ENCODE measurements at regions not wholly inside any gene's neighbourhood (a gene's known extent, or its start where the extent isn't known, plus 50 kb on each side); places are given as distances from the start of the nearest gene placed in this dataset.

DNA sequence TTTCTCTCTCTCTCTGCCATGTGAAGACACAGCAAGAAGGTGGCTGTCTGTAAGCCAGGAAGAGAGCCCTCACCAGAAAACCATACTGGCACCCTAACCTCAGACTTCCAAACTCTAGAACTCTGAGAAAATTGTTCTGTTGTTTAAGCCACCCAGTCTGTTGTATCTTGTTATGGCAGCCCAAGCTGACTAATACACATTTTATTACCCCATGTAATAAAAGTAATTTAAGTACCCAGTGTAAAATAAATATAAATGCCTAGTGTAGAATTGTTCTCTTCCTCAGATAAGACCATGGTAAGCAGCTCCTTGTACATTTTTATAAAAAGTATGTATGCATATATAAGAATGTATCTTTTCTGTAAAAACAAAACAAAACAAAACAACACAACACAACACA, 119.7 kb downstream of the DTL start:
- Histone ChIP-seq H3K9me3 (no peaks in the 10 kb centered on the region), H3K4me3 (ENCODE audit: low read depth in 1 of 2, low read length in 1 of 2) (no peak overlapping the region), H3K4me1 (ENCODE audit: control insufficient read depth in 1 of 2, insufficient read depth in 1 of 2, low read depth in 1 of 2, low read length in 1 of 2) (peaks cover 2 to 11% of the 10 kb centered on the region in 2 experiments), H3K36me3 (no peaks in the 10 kb centered on the region), H3K27me3 (no peaks in the 10 kb centered on the region), H3K27ac (no peak overlapping the region)
- TF ChIP-seq, protein P1, sequence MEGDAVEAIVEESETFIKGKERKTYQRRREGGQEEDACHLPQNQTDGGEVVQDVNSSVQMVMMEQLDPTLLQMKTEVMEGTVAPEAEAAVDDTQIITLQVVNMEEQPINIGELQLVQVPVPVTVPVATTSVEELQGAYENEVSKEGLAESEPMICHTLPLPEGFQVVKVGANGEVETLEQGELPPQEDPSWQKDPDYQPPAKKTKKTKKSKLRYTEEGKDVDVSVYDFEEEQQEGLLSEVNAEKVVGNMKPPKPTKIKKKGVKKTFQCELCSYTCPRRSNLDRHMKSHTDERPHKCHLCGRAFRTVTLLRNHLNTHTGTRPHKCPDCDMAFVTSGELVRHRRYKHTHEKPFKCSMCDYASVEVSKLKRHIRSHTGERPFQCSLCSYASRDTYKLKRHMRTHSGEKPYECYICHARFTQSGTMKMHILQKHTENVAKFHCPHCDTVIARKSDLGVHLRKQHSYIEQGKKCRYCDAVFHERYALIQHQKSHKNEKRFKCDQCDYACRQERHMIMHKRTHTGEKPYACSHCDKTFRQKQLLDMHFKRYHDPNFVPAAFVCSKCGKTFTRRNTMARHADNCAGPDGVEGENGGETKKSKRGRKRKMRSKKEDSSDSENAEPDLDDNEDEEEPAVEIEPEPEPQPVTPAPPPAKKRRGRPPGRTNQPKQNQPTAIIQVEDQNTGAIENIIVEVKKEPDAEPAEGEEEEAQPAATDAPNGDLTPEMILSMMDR (IDR thresholded peaks at IDR 0.05): no peak

DNA sequence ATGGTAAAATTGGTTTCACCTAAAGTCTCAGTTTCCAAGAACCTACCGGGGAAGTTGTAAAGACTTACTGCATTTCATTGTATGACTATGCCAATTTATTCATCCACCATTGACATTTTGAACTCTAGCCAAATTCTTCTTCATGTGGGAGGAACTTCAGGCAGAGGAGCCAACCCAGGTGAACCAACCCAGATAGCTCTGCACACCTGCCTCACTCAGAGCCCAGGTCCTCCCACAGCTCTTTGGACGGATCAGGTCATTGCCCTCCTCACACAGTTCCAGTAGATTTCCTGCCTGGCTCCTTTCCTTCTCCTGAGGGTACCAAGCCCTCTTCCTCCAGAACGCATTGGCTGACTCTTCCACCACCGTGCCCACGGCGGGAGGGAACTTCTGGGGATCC, 121.7 kb downstream of the DTL start:
- Histone ChIP-seq H3K9me3 (no peaks in the 10 kb centered on the region), H3K36me3 (no peaks in the 10 kb centered on the region), H3K4me3 (ENCODE audit: low read depth in 1 of 2, low read length in 1 of 2) (no peak overlapping the region), H3K4me1 (ENCODE audit: control insufficient read depth in 1 of 2, insufficient read depth in 1 of 2, low read depth in 1 of 2, low read length in 1 of 2) (peaks cover 2 to 9% of the 10 kb centered on the region in 2 experiments), H3K27me3 (no peaks in the 10 kb centered on the region), H3K27ac (no peak overlapping the region)
- TF ChIP-seq, protein P1 (IDR thresholded peaks at IDR 0.05): no peak

DNA sequence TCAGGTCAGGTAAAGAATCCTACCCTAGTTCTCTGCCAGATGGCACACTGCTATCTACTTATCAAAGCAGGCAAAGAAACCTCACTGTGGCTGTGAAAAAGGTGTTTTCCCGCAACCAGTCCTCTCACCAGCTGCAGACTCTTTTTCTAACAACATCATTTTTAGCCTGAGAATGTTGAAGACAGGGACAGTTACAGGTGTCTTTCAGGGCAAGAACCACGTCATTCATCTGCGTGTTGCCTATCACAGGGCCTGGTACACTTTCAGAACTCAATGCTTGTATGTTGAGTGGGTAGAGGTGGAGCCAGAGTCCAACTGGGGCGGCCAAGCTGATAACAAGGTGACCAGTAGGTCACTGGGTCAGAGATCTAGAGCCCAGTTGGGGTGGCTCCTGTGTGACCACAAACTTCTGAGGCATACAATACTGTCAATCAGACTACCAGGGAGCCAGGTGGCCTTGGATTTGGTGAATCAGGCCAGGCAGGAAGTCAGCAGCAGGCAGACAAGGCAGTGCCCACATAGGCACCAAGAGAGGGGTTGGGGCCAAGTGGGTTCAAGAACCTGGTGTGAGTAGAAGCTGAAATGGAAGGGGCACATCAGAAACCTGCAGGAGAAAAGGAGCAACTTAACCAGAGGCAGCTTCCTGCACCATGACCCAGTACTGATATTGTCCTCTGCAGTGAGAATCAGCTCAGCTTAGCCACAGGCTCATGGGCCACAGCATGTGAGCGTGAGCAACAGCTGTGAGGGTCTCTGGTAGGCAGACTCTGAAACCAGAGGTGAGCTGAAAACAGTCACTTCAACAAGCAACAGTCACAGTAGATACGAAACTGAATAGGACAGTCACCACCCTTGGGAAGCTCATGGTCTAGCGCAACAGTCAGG, 123.6 kb downstream of the DTL start:
- TF ChIP-seq, protein P1 (IDR thresholded peaks at IDR 0.05): no peak
- Histone ChIP-seq H3K27ac (no peak overlapping the region), H3K4me3 (ENCODE audit: low read depth in 1 of 2, low read length in 1 of 2) (no peak overlapping the region), H3K36me3 (no peaks in the 10 kb centered on the region), H3K4me1 (ENCODE audit: control insufficient read depth in 1 of 2, insufficient read depth in 1 of 2, low read depth in 1 of 2, low read length in 1 of 2) (peaks cover 0 to 4% of the 10 kb centered on the region in 2 experiments), H3K27me3 (no peaks in the 10 kb centered on the region), H3K9me3 (no peaks in the 10 kb centered on the region)

DNA sequence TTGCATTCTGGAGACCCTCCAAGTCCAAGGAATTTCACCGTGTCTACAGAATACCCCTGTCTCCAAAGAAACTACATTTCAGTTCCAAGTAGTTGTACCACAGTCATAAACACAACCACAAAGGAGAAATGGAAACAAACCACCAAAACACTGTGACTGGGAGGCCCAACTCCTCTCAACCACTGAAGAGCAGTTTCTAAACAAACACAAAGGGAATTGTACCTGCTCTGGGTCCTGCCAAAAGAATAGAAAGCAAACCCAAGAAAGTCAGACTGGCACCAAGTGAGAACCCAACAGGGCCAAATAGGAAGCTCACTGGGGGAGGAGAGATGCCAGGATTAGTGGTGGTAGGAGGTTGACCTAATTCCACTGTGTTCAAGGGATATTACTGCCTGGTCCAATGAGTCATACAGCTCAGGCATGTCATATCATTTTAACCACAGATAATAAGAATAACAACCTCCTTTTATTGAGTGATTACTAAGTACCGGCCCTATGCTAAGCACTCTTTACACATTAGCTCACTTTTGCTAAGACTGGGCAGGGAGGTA, 123.9 kb upstream of the PPP2R5A start:
- TF ChIP-seq, protein P1 (IDR thresholded peaks at IDR 0.05): no peak
- H3K27ac ChIP-seq: no peak overlapping the region
- H3K4me1 ChIP-seq (ENCODE audit: control insufficient read depth in 1 of 2, insufficient read depth in 1 of 2, low read depth in 1 of 2, low read length in 1 of 2): peaks cover 0 to 4% of the 10 kb centered on the region in 2 experiments

DNA sequence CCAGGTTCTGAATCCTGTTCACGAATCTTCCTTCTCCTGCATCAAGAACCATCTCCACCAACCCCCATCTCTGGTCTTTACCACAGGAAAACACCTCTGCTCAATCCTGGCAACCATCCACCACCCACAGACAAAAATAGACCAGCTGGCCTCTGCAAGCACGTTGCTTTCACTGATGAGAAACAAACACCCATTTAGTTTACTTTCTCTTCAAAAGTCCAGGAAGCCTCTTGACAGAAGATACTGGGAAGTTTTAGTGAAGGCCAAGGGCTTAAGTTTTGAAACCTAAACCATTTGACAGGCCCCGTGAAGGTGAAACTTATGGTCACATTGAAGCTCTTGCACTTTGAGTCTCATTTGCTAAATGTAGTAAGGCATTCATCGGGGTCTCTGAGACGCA, 122.6 kb upstream of the PPP2R5A start:
- Histone ChIP-seq H3K4me1 (ENCODE audit: control insufficient read depth in 1 of 2, insufficient read depth in 1 of 2, low read depth in 1 of 2, low read length in 1 of 2) (peaks cover 0 to 4% of the 10 kb centered on the region in 2 experiments), H3K27ac (peak overlapping the region; percentile 31), H3K9me3 (no peaks in the 10 kb centered on the region), H3K27me3 (no peaks in the 10 kb centered on the region), H3K4me3 (ENCODE audit: low read depth in 1 of 2, low read length in 1 of 2) (no peak overlapping the region), H3K36me3 (no peaks in the 10 kb centered on the region)
- TF ChIP-seq, protein P1 (IDR thresholded peaks at IDR 0.05): no peak

More for the DNA sequence above, 123.9 kb upstream of the PPP2R5A start:
- Histone ChIP-seq H3K9me3 (no peaks in the 10 kb centered on the region), H3K36me3 (no peaks in the 10 kb centered on the region), H3K4me3 (ENCODE audit: low read depth in 1 of 2, low read length in 1 of 2) (no peak overlapping the region), H3K27me3 (no peaks in the 10 kb centered on the region)
